Neural progenitor cell (in vitro differentiated cells): ENCODE measurements at regions not wholly inside any gene's neighbourhood (a gene's known extent, or its start where the extent isn't known, plus 50 kb on each side); places are given as distances from the start of the nearest gene placed in this dataset.

Source experiments
- DNase-seq: peaks from one replicate; pipeline ENCODE4 v3.0.0-alpha.2; 2016; ENCODE audit warnings: low spot score
- H2AFZ ChIP-seq: fragments of 200-600 bp; sonication (generic); replicated peaks from 2 replicates; pipeline ENCODE4 v1.6.1; 2016; ENCODE audit warnings: antibody characterized with exemption
- H3F3A ChIP-seq: fragments of 200-600 bp; sonication (generic); 2 replicates; pipeline ENCODE4 v1.6.1; 2016; ENCODE audit warnings: antibody characterized with exemption, low read depth
- H3K27ac ChIP-seq: fragments of 200-600 bp; sonication (generic); 2 replicates; pipeline ENCODE4 v1.5.1; 2016; ENCODE audit warnings: mild to moderate bottlenecking
- H3K27me3 ChIP-seq: fragments of 200-600 bp; sonication (generic); 2 replicates; pipeline ENCODE4 v1.6.1; 2016; ENCODE audit warnings: mild to moderate bottlenecking, moderate library complexity
- H3K36me3 ChIP-seq: fragments of 200-600 bp; sonication (generic); 2 replicates; pipeline ENCODE4 v1.5.1; 2016
- H3K4me1 ChIP-seq: fragments of 200-600 bp; sonication (generic); 2 replicates; pipeline ENCODE4 v1.6.1; 2016; ENCODE audit warnings: mixed run types
- H3K4me2 ChIP-seq: fragments of 200-600 bp; sonication (generic); 2 replicates; pipeline ENCODE4 v1.6.1; 2016
- H3K4me3 ChIP-seq: fragments of 200-600 bp; sonication (generic); 2 replicates; pipeline ENCODE4 v1.5.1; 2016
- H3K79me2 ChIP-seq: fragments of 200-600 bp; sonication (generic); 2 replicates; pipeline ENCODE4 v1.6.1; 2016; ENCODE audit warnings: low read depth
- H3K9ac ChIP-seq: fragments of 200-600 bp; sonication (generic); 2 replicates; pipeline ENCODE4 v1.6.1; 2016
- H3K9me3 ChIP-seq: fragments of 200-600 bp; sonication (generic); 2 replicates; pipeline ENCODE4 v1.5.1; 2016; ENCODE audit warnings: low read depth
- H4K20me1 ChIP-seq: fragments of 200-600 bp; sonication (generic); 2 replicates; pipeline ENCODE4 v1.6.1; 2016; ENCODE audit warnings: low read depth
- H3K27ac Mint-ChIP-seq: 3 replicates; pipeline ENCODE4 v1.8.0; 2021; ENCODE audit warnings: mixed read lengths
- H3K27me3 Mint-ChIP-seq: 2 replicates; pipeline ENCODE4 v1.8.0; 2022; ENCODE audit warnings: low read depth, mild to moderate bottlenecking, inconsistent platforms, moderate library complexity, mixed read lengths; ENCODE audit not compliant: insufficient read depth
- H3K36me3 Mint-ChIP-seq: 3 replicates; pipeline ENCODE4 v1.8.0; 2021; ENCODE audit warnings: mixed read lengths
- H3K4me1 Mint-ChIP-seq: 3 replicates; pipeline ENCODE4 v1.8.0; 2021; ENCODE audit warnings: mixed read lengths
- H3K4me3 Mint-ChIP-seq: 3 replicates; pipeline ENCODE4 v1.8.0; 2021; ENCODE audit warnings: mild to moderate bottlenecking, moderate library complexity, mixed read lengths
- H3K9me3 Mint-ChIP-seq: 3 replicates; pipeline ENCODE4 v1.8.0; 2020; ENCODE audit warnings: mixed read lengths
- EZH2 ChIP-seq: fragments of 200-600 bp; sonication (generic); IDR thresholded peaks from 2 replicates; pipeline ENCODE4 v1.6.1; 2017; ENCODE audit warnings: antibody characterized with exemption, mild to moderate bottlenecking, moderate library complexity
- EZH2phosphoT487 ChIP-seq: fragments of 200-600 bp; sonication (generic); IDR thresholded peaks from 2 replicates; pipeline ENCODE4 v1.6.1; 2017; ENCODE audit warnings: antibody characterized with exemption
- TF ChIP-seq, protein P1 (sequence below): fragments of 200-600 bp; sonication (generic); IDR thresholded peaks from 2 replicates; pipeline ENCODE4 v1.5.1; 2017; ENCODE audit warnings: antibody characterized with exemption, mild to moderate bottlenecking

DNA sequence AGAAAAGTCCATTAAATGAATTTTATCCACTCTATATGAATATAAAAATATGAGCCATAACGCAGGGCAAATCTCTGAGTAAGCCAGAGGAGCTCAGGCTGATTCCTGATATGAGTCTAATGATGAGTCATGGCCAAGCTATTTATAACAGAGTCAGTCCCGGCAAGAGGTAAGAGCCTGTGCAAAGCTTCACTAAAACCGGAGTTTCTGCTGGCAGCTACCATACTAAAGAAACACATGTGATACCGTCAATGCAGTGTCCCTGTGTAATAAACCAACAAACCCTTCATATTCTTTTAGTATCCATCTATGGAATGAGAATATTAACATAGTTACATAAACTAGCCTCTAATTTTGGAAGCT lies 319.4 kb downstream of the KCNC2 start:
- Histone ChIP-seq H3K9me3 (no peaks in the 10 kb centered on the region), H3K4me3 (no peak overlapping the region), H3K27me3 (no peaks in the 10 kb centered on the region), H2AFZ (no peak overlapping the region), H3K79me2 (no peaks in the 10 kb centered on the region), H3K36me3 (no peaks in the 10 kb centered on the region), H3K4me2 (no peak overlapping the region), H3K27ac (no peak overlapping the region), H4K20me1 (no peaks in the 10 kb centered on the region), H3K4me1 (no peaks in the 10 kb centered on the region), H3F3A (no peaks in the 10 kb centered on the region), H3K9ac (no peak overlapping the region)
- Mint-ChIP-seq H3K4me3 (no peak overlapping the region), H3K9me3 (peaks cover 7% of the 10 kb centered on the region), H3K27ac (no peak overlapping the region), H3K4me1 (peaks cover 6% of the 10 kb centered on the region), H3K36me3 (no peaks in the 10 kb centered on the region), H3K27me3 (peaks cover 2% of the 10 kb centered on the region)
- DNase-seq = no peak
- TF ChIP-seq, protein P1, sequence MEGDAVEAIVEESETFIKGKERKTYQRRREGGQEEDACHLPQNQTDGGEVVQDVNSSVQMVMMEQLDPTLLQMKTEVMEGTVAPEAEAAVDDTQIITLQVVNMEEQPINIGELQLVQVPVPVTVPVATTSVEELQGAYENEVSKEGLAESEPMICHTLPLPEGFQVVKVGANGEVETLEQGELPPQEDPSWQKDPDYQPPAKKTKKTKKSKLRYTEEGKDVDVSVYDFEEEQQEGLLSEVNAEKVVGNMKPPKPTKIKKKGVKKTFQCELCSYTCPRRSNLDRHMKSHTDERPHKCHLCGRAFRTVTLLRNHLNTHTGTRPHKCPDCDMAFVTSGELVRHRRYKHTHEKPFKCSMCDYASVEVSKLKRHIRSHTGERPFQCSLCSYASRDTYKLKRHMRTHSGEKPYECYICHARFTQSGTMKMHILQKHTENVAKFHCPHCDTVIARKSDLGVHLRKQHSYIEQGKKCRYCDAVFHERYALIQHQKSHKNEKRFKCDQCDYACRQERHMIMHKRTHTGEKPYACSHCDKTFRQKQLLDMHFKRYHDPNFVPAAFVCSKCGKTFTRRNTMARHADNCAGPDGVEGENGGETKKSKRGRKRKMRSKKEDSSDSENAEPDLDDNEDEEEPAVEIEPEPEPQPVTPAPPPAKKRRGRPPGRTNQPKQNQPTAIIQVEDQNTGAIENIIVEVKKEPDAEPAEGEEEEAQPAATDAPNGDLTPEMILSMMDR = no peak
- TF ChIP-seq EZH2phosphoT487 (no peak), EZH2 (no peak)

DNA sequence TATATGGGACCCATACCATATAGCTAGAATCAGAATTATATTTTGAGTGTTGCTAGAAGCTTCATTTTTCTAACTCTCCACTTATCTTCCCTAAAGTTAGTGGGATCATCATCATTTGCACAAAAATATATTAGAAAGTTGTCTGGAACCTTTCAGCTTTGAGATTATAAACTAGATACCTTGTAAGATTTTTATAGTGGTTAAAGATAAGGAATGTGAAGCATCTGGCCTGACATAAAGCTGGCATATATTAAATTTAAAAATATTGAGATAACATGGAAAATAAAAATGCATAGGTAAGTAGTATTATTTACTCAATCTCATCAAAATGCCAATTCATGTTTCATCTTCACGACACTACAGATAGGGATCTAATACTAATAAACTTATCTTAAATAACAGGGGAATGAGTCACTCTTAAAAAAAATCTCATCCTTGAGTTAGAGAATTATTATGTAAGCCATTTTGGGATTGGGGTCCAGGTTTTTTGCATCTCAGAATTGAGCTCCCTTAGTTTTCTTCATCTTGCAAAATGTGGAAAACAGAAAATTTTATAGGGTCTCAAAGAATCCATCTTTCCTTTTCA lies 318.5 kb downstream of the KCNC2 start:
- no peaks in the 10 kb centered on the region for H3K79me2 ChIP-seq
- H3K4me1 Mint-ChIP-seq = peaks cover 6% of the 10 kb centered on the region
- no peak overlapping the region for H3K4me2 ChIP-seq
- no peaks in the 10 kb centered on the region for H3K4me1 ChIP-seq
- H3K9me3 Mint-ChIP-seq = peaks cover 7% of the 10 kb centered on the region
- no peak for DNase-seq
- no peak overlapping the region for H3K4me3 ChIP-seq
- H3K27me3 Mint-ChIP-seq = peaks cover 2% of the 10 kb centered on the region
- no peaks in the 10 kb centered on the region for H3K36me3 ChIP-seq
- H3K27me3 ChIP-seq = no peaks in the 10 kb centered on the region
- H4K20me1 ChIP-seq = no peaks in the 10 kb centered on the region
- H3K9ac ChIP-seq = no peak overlapping the region
- no peak for TF ChIP-seq EZH2
- TF ChIP-seq, protein P1 = no peak
- TF ChIP-seq EZH2phosphoT487 = no peak
- no peaks in the 10 kb centered on the region for H3F3A ChIP-seq
- no peak overlapping the region for H2AFZ ChIP-seq
- H3K9me3 ChIP-seq = no peaks in the 10 kb centered on the region
- no peak overlapping the region for H3K4me3 Mint-ChIP-seq
- H3K27ac Mint-ChIP-seq = no peak overlapping the region
- H3K36me3 Mint-ChIP-seq = no peaks in the 10 kb centered on the region
- H3K27ac ChIP-seq = no peak overlapping the region

DNA sequence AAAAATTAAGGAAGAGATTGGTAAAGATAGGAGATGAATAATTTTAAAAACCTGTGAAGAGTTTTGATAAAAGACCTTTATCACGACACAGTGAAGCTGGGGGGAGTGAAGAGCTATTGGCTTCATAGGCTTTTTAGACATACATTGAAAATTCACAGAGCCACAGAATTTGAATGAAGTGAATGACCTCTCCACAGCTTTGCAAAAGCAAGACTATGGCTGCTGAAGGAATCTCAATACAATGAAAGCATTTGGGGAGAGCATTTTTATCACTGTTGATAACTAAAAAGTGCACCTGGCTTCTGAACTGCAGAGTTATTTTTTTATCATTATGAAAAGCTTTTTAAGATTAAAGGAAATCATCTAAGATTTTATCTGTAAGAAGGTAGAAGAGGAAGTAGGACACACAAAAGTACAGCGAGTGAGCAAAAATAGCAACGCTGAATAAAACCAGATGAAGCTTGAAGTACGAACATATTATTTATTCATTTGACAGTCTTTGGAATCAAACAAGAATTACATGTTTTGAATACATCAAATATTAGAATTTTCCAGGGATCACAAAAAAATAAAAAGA lies 317.5 kb downstream of the KCNC2 start:
- H3K9me3 Mint-ChIP-seq = peaks cover 5% of the 10 kb centered on the region
- Histone ChIP-seq H3K4me1 (no peaks in the 10 kb centered on the region), H4K20me1 (no peaks in the 10 kb centered on the region), H3K9me3 (no peaks in the 10 kb centered on the region), H3K27me3 (no peaks in the 10 kb centered on the region), H3K36me3 (no peaks in the 10 kb centered on the region), H2AFZ (no peak overlapping the region), H3F3A (no peaks in the 10 kb centered on the region), H3K4me3 (no peak overlapping the region), H3K27ac (no peak overlapping the region), H3K4me2 (no peak overlapping the region), H3K9ac (no peak overlapping the region), H3K79me2 (no peaks in the 10 kb centered on the region)
- H3K36me3 Mint-ChIP-seq = no peaks in the 10 kb centered on the region
- peaks cover 2% of the 10 kb centered on the region for H3K27me3 Mint-ChIP-seq
- H3K4me3 Mint-ChIP-seq = no peak overlapping the region
- TF ChIP-seq, protein P1 = no peak
- no peak for TF ChIP-seq EZH2
- TF ChIP-seq EZH2phosphoT487 = no peak
- peaks cover 6% of the 10 kb centered on the region for H3K4me1 Mint-ChIP-seq
- no peak for DNase-seq
- no peak overlapping the region for H3K27ac Mint-ChIP-seq
